Liver (tissue), 8 donors: ENCODE measurements at regions not wholly inside any gene's neighbourhood (a gene's known extent, or its start where the extent isn't known, plus 50 kb on each side); places are given as distances from the start of the nearest gene placed in this dataset.

Experiments
- DNase-seq: peaks from one replicate; pipeline ENCODE4 v3.0.0-alpha.2; 2017; ENCODE audit warnings: low spot score
- H3K27ac ChIP-seq, 2 donors: one replicate each; pipeline ENCODE4 v1.7.0; 2013; ENCODE audit warnings: inconsistent platforms in 2 of 2, low read length in 2 of 2, control low read depth in 1 of 2, low read depth in 1 of 2, mild to moderate bottlenecking in 1 of 2
- H3K27me3 ChIP-seq, 4 donors: one replicate each; pipeline versions ENCODE4 v1.6.1 to v1.7.0; 2013; ENCODE audit warnings: low read length in 3 of 4, inconsistent platforms in 1 of 4, mild to moderate bottlenecking in 1 of 4, moderate library complexity in 1 of 4; ENCODE audit not compliant: control insufficient read depth in 4 of 4, insufficient read depth in 4 of 4
- H3K36me3 ChIP-seq, 4 donors: one replicate each; pipeline versions ENCODE4 v1.6.1 to v1.7.0; 2013; ENCODE audit warnings: low read length in 3 of 4, mild to moderate bottlenecking in 3 of 4, low read depth in 1 of 4, moderate library complexity in 1 of 4; ENCODE audit not compliant: control insufficient read depth in 4 of 4, insufficient read depth in 3 of 4
- H3K4me1 ChIP-seq, 4 donors: one replicate each; pipeline versions ENCODE4 v1.6.1 to v1.7.0; 2013; ENCODE audit warnings: low read length in 3 of 4, mild to moderate bottlenecking in 3 of 4, moderate library complexity in 1 of 4; ENCODE audit not compliant: control insufficient read depth in 4 of 4, insufficient read depth in 4 of 4
- H3K4me3 ChIP-seq, 3 donors: one replicate each; pipeline versions ENCODE4 v1.6.1 to v1.7.0; 2013; ENCODE audit warnings: low read length in 3 of 3, control low read depth in 1 of 3, low read depth in 1 of 3, mild to moderate bottlenecking in 1 of 3
- H3K9ac ChIP-seq, 2 donors: one replicate each; pipeline ENCODE4 v1.7.0; 2013; ENCODE audit warnings: low read length in 2 of 2, mild to moderate bottlenecking in 2 of 2, moderate library complexity in 2 of 2, control low read depth in 1 of 2, low read depth in 1 of 2
- H3K9me3 ChIP-seq, 4 donors: one replicate each; pipeline versions ENCODE4 v1.6.1 to v1.7.0; 2013; ENCODE audit warnings: low read length in 3 of 4; ENCODE audit not compliant: control insufficient read depth in 4 of 4
- ATF3 ChIP-seq: IDR thresholded peaks from 2 replicates; pipeline ENCODE4 v1.6.1; 2016; ENCODE audit warnings: antibody characterized with exemption
- CTCF ChIP-seq: fragments of 150-350 bp; IDR thresholded peaks from 2 replicates; pipeline ENCODE4 v1.5.1; 2017; ENCODE audit warnings: improper control_type of control experiment, low read depth, low read length; ENCODE audit not compliant: missing input control
- EGR1 ChIP-seq, 2 donors: IDR thresholded peaks; 2 replicates each; pipeline ENCODE4 v1.6.1; 2016 to 2018; ENCODE audit warnings: antibody characterized with exemption in 2 of 2, low read depth in 2 of 2
- FOXA1 ChIP-seq: IDR thresholded peaks from 2 replicates; pipeline ENCODE4 v1.6.1; 2016; ENCODE audit warnings: antibody characterized with exemption
- FOXA2 ChIP-seq: IDR thresholded peaks from 2 replicates; pipeline ENCODE4 v1.6.1; 2016; ENCODE audit warnings: antibody characterized with exemption
- GABPA ChIP-seq, 2 donors: IDR thresholded peaks in 1 of 2; conservative IDR thresholded peaks in 1 of 2; 2 replicates each; pipeline ENCODE4 v1.6.1; 2016; ENCODE audit warnings: antibody characterized with exemption in 2 of 2, mild to moderate bottlenecking in 1 of 2, moderate library complexity in 1 of 2
- HNF4A ChIP-seq, 2 donors: conservative IDR thresholded peaks; 2 replicates each; pipeline ENCODE4 v1.6.1; 2016; ENCODE audit warnings: antibody characterized with exemption in 2 of 2, mild to moderate bottlenecking in 2 of 2
- HNF4G ChIP-seq: IDR thresholded peaks from 2 replicates; pipeline ENCODE4 v1.6.1; 2016; ENCODE audit warnings: antibody characterized with exemption
- JUND ChIP-seq, 2 donors: IDR thresholded peaks; 2 replicates each; pipeline ENCODE4 v1.6.1; 2016; ENCODE audit warnings: antibody characterized with exemption in 2 of 2
- MAX ChIP-seq: IDR thresholded peaks from 2 replicates; pipeline ENCODE4 v1.6.1; 2016; ENCODE audit warnings: antibody characterized with exemption
- NR2F2 ChIP-seq: IDR thresholded peaks from 2 replicates; pipeline ENCODE4 v1.6.1; 2016; ENCODE audit warnings: antibody characterized with exemption
- RAD21 ChIP-seq, 2 donors: IDR thresholded peaks; 2 replicates each; pipeline ENCODE4 v1.6.1; 2016; ENCODE audit warnings: antibody characterized with exemption in 2 of 2, mild to moderate bottlenecking in 2 of 2
- REST ChIP-seq: IDR thresholded peaks from 2 replicates; pipeline ENCODE4 v1.6.1; 2016; ENCODE audit warnings: antibody characterized with exemption, mild to moderate bottlenecking
- RXRA ChIP-seq, 2 donors: IDR thresholded peaks; 2 replicates each; pipeline ENCODE4 v1.6.1; 2017 to 2018; ENCODE audit warnings: antibody characterized with exemption in 2 of 2, mild to moderate bottlenecking in 1 of 2
- SP1 ChIP-seq: IDR thresholded peaks from 2 replicates; pipeline ENCODE4 v1.6.1; 2018; ENCODE audit warnings: antibody characterized with exemption, mild to moderate bottlenecking
- TAF1 ChIP-seq: conservative IDR thresholded peaks from 2 replicates; pipeline ENCODE4 v1.6.1; 2016; ENCODE audit warnings: antibody characterized with exemption, mild to moderate bottlenecking
- YY1 ChIP-seq: IDR thresholded peaks from 2 replicates; pipeline ENCODE4 v1.6.1; 2016; ENCODE audit warnings: antibody characterized with exemption, mild to moderate bottlenecking
- ZBTB33 ChIP-seq: IDR thresholded peaks from 2 replicates; pipeline ENCODE4 v1.6.1; 2016; ENCODE audit warnings: antibody characterized with exemption
- WGBS: extraction: QIAGEN DNeasy Blood & Tissue Kit; methylation state at CpG from one replicate; pipeline ENCODE4 v1.1.7; 2013; 5-methylcytosine and 5-hydroxymethylcytosine counted together
- donor health status: healthy.
- donor health status: healthy.
- donor health status: healthy.
- donor health status: healthy.
- donor health status: healthy.

- no peaks in the 10 kb centered on the region for H3K36me3 ChIP-seq
- no peak overlapping the region for H3K27ac ChIP-seq
- TF ChIP-seq JUND (IDR thresholded peaks at IDR 0.05) (no peak), EGR1 (IDR thresholded peaks at IDR 0.05; ENCODE audit: low read depth in 2 of 2) (no peak), NR2F2 (no peak), GABPA (IDR thresholded peaks at IDR 0.05 in 1 of 2, conservative IDR thresholded peaks at IDR 0.05 in 1 of 2) (no peak), RAD21 (IDR thresholded peaks at IDR 0.05) (no peak), HNF4G (no peak), FOXA1 (no peak), CTCF (no peak), YY1 (no peak), SP1 (no peak), RXRA (IDR thresholded peaks at IDR 0.05) (no peak), ATF3 (no peak), FOXA2 (no peak), TAF1 (no peak), REST (no peak), MAX (no peak), HNF4A (conservative IDR thresholded peaks at IDR 0.05) (no peak), ZBTB33 (no peak)
- no peak overlapping the region for H3K9ac ChIP-seq
- H3K9me3 ChIP-seq, result no peaks in the 10 kb centered on the region
- H3K27me3 ChIP-seq, result peaks cover 0 to 7% (median 0%) of the 10 kb centered on the region in 4 donors
- no peak overlapping the region for H3K4me3 ChIP-seq
- 58% methylated on average over 1 of the region's 1 CpG for WGBS
- peaks cover 0 to 4% (median 0%) of the 10 kb centered on the region in 4 donors for H3K4me1 ChIP-seq
- DNase-seq, result no peak
These were observed 89.2 kb upstream of the MITF start for GRCh38 chr3:69650066-69650419.
